ENCODE measurements at regions not wholly inside any gene's neighbourhood (a gene's known extent, or its start where the extent isn't known, plus 50 kb on each side); places are given as distances from the start of the nearest gene placed in this dataset.
"Not testable (repeated sequence)": the region's sequence is repeated elsewhere in the genome, so short reads cannot be mapped to it uniquely, and the experiment has no call there.

GRCh38 chr18:59057969-59058368 lies 81.7 kb upstream of the SEC11C start:
- no peak for DNase-seq (ENCODE audit: low read depth in 2 of 2)

- no peak for DNase-seq (ENCODE audit: low read depth in 2 of 2)
Measured at GRCh38 chr18:59059140-59059539, 80.5 kb upstream of the SEC11C start.

GRCh38 chr18:59060551-59060950 lies 79.1 kb upstream of the SEC11C start:
- no peak for DNase-seq (ENCODE audit: low read depth in 2 of 2)

- no peak for DNase-seq (ENCODE audit: low read depth in 2 of 2)
Measured at GRCh38 chr18:59061914-59062642, 77.6 kb upstream of the SEC11C start.

- DNase-seq (ENCODE audit: low read depth in 2 of 2): no peak
Measured at GRCh38 chr18:59062643-59063006, 77.1 kb upstream of the SEC11C start.

GRCh38 chr18:59063300-59063906 lies 76.3 kb upstream of the SEC11C start:
- no peak for DNase-seq (ENCODE audit: low read depth in 2 of 2)

GRCh38 chr18:59063912-59064311 lies 75.8 kb upstream of the SEC11C start:
- no peak for DNase-seq (ENCODE audit: low read depth in 2 of 2)

- no peak for DNase-seq (ENCODE audit: low read depth in 2 of 2)
Measured at GRCh38 chr18:59065684-59066083, 74.0 kb upstream of the SEC11C start.

GRCh38 chr18:59067873-59068272 lies 71.8 kb upstream of the SEC11C start:
- no peak for DNase-seq (ENCODE audit: low read depth in 2 of 2)

GRCh38 chr18:59068276-59069071 lies 71.2 kb upstream of the SEC11C start:
- DNase-seq (ENCODE audit: low read depth in 2 of 2): no peak

- DNase-seq (ENCODE audit: low read depth in 2 of 2): peak; percentile 45 to 55
Measured at GRCh38 chr18:59070181-59070912, 69.3 kb upstream of the SEC11C start.

GRCh38 chr18:59072727-59073421 lies 66.8 kb upstream of the SEC11C start:
- DNase-seq (ENCODE audit: low read depth in 2 of 2): no peak

GRCh38 chr18:59075923-59076322 lies 63.8 kb upstream of the SEC11C start:
- DNase-seq (ENCODE audit: low read depth in 2 of 2): no peak

GRCh38 chr18:59079264-59079663 lies 60.4 kb upstream of the SEC11C start:
- no peak for DNase-seq (ENCODE audit: low read depth in 2 of 2)

GRCh38 chr18:59079687-59080501 lies 59.8 kb upstream of the SEC11C start:
- DNase-seq (ENCODE audit: low read depth in 2 of 2): not testable (repeated sequence)

- no peak for DNase-seq (ENCODE audit: low read depth in 2 of 2)
Measured at GRCh38 chr18:59083136-59083818, 56.4 kb upstream of the SEC11C start.

GRCh38 chr18:59085126-59085794 lies 54.4 kb upstream of the SEC11C start:
- no peak for DNase-seq (ENCODE audit: low read depth in 2 of 2)

- no peak for DNase-seq (ENCODE audit: low read depth in 2 of 2)
Measured at GRCh38 chr18:59085797-59086196, 53.9 kb upstream of the SEC11C start.

GRCh38 chr18:59086522-59086921 lies 53.2 kb upstream of the SEC11C start:
- no peak for DNase-seq (ENCODE audit: low read depth in 2 of 2)

- no peak for DNase-seq (ENCODE audit: low read depth in 2 of 2)
Measured at GRCh38 chr18:59087391-59087790, 52.3 kb upstream of the SEC11C start.

All from activated CD8-positive, alpha-beta memory T cell treated with anti-CD3 and anti-CD28 coated beads for 4 hours (primary cell).